HEK293 (cell line): ENCODE measurements at regions not wholly inside any gene's neighbourhood (a gene's known extent, or its start where the extent isn't known, plus 50 kb on each side); places are given as distances from the start of the nearest gene placed in this dataset.
A peak's percentile ranks its signal among the peaks of the same experiment; 100 is the strongest.
"Not testable (repeated sequence)": the region's sequence is repeated elsewhere in the genome, so short reads cannot be mapped to it uniquely, and the experiment has no call there.

Experiments
- CTCF ChIA-PET: fragments of 350-600 bp; formaldehyde crosslinking; extraction: SDS; loops from one replicate; lab custom pipeline; 2021; ENCODE audit warnings: antibody characterized with exemption; lab: Yijun Ruan, JAX
- POLR2A ChIA-PET: fragments of 300-600 bp; formaldehyde crosslinking; extraction: SDS; loops from one replicate; lab custom pipeline; 2020; ENCODE audit warnings: antibody characterized with exemption, inconsistent platforms; lab: Yijun Ruan, JAX
- H3K27ac ChIP-seq: fragments of 200-500 bp; sonication (Bioruptor generic); 2 replicates; pipeline ENCODE4 v1.5.1; 2014; ENCODE audit warnings: low read depth, low read length, control low read depth, inconsistent platforms; ENCODE audit errors: extremely low read depth
- H3K36me3 ChIP-seq, 2 experiments: fragments of 200-500 bp in 1 of 2; sonication (Bioruptor generic) in 1 of 2; 1 replicate in 1 of 2; 2 replicates in 1 of 2; pipeline ENCODE4 v1.5.1; 2014 to 2017; ENCODE audit warnings: inconsistent platforms in 2 of 2, low read length in 2 of 2; ENCODE audit not compliant: control insufficient read depth in 2 of 2, insufficient read depth in 1 of 2
- H3K4me1 ChIP-seq: fragments of 200-500 bp; sonication (Bioruptor generic); 2 replicates; pipeline ENCODE4 v1.5.1; 2014; ENCODE audit warnings: mild to moderate bottlenecking, low read length, inconsistent platforms; ENCODE audit not compliant: control insufficient read depth, insufficient read depth
- H3K4me3 ChIP-seq: 2 replicates; pipeline ENCODE4 v1.5.1; 2011; ENCODE audit warnings: low read depth, mild to moderate bottlenecking, control low read depth, low read length, moderate library complexity
- H3K9me3 ChIP-seq: fragments of 200-500 bp; sonication (Bioruptor generic); 2 replicates; pipeline ENCODE4 v1.5.1; 2014; ENCODE audit warnings: low read depth, low read length, inconsistent platforms; ENCODE audit not compliant: control insufficient read depth, insufficient read depth
- KLF8 ChIP-seq: fragments of 450-650 bp; formaldehyde crosslinking; IDR thresholded peaks from 2 replicates; pipeline ENCODE4 v1.5.1; 2016; ENCODE audit warnings: missing biosample characterization, missing genetic modification characterization
- PRDM1 ChIP-seq: fragments of 450-650 bp; formaldehyde crosslinking; IDR thresholded peaks from 2 replicates; pipeline ENCODE4; 2016; ENCODE audit warnings: missing biosample characterization, missing genetic modification characterization
- ZNF132 ChIP-seq: fragments of 450-650 bp; formaldehyde crosslinking; IDR thresholded peaks from 2 replicates; pipeline ENCODE4 v1.5.1; 2017; ENCODE audit warnings: missing biosample characterization, missing genetic modification characterization, borderline replicate concordance
- ZNF146 ChIP-seq: fragments of 450-650 bp; formaldehyde crosslinking; IDR thresholded peaks from 2 replicates; pipeline ENCODE4 v1.5.1; 2016; ENCODE audit warnings: missing biosample characterization, missing genetic modification characterization
- ZNF26 ChIP-seq: fragments of 450-650 bp; formaldehyde crosslinking; IDR thresholded peaks from 2 replicates; pipeline ENCODE4 v1.5.1; 2016; ENCODE audit warnings: missing biosample characterization, missing genetic modification characterization
- ZNF394 ChIP-seq: fragments of 450-650 bp; formaldehyde crosslinking; IDR thresholded peaks from 2 replicates; pipeline ENCODE4 v1.5.1; 2016; ENCODE audit warnings: missing biosample characterization, missing genetic modification characterization, mild to moderate bottlenecking, moderate library complexity, borderline replicate concordance
- ZNF529 ChIP-seq: fragments of 450-650 bp; formaldehyde crosslinking; IDR thresholded peaks from 2 replicates; pipeline ENCODE4 v1.5.1; 2017; ENCODE audit warnings: missing genetic modification characterization, missing biosample characterization; ENCODE audit not compliant: insufficient replicate concordance
- ZNF561 ChIP-seq: fragments of 450-650 bp; IDR thresholded peaks from 2 replicates; pipeline ENCODE4 v1.5.1; 2018; ENCODE audit warnings: missing biosample characterization, missing genetic modification characterization, borderline replicate concordance
- ZNF677 ChIP-seq: fragments of 450-650 bp; IDR thresholded peaks from 2 replicates; pipeline ENCODE4 v1.5.0; 2018; ENCODE audit warnings: missing biosample characterization, mild to moderate bottlenecking, missing genetic modification characterization, moderate library complexity
- ZNF768 ChIP-seq: fragments of 450-650 bp; formaldehyde crosslinking; IDR thresholded peaks from 2 replicates; pipeline ENCODE4 v1.5.1; 2018; ENCODE audit warnings: missing biosample characterization, mild to moderate bottlenecking, missing genetic modification characterization
- ZNF791 ChIP-seq: fragments of 450-650 bp; formaldehyde crosslinking; IDR thresholded peaks from 2 replicates; pipeline ENCODE4 v1.5.1; 2016; ENCODE audit warnings: missing biosample characterization, missing genetic modification characterization
- TF ChIP-seq, protein P1 (sequence below): fragments of 450-650 bp; formaldehyde crosslinking; IDR thresholded peaks from 2 replicates; pipeline ENCODE4 v1.5.1; 2016; ENCODE audit warnings: missing biosample characterization, missing genetic modification characterization
- TF ChIP-seq, protein P2 (sequence below): fragments of 450-650 bp; formaldehyde crosslinking; conservative IDR thresholded peaks from 2 replicates; pipeline ENCODE4 v1.5.1; 2016; ENCODE audit warnings: low read depth, missing biosample characterization, missing genetic modification characterization

- POLR2A ChIA-PET = no interaction called here
Measured at GRCh38 chr3:73192036-73192738, 130.7 kb downstream of the EBLN2 start.

DNA sequence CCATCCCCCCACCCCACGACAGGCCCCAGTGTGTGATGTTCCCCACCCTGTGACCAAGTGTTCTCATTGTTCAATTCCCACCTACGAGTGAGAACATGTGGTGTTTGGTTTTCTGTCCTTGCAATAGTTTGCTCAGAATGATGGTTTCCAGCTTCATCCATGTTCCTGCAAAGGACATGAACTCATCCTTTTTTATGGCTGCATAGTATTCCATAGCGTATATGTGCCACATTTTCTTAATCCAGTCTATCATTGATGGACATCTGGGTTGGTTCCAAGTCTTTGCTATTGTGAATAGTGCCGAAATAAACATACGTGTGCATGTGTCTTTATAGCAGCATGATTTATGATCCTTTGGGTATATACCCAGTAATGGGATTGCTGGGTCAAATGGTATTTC, 132.5 kb downstream of the EBLN2 start:
- CTCF ChIA-PET, H3K4me1 ChIP-seq: not testable (repeated sequence)
- TF ChIP-seq ZNF146 = peak; percentile 91

More at GRCh38 chr3:73192036-73192738, 130.7 kb downstream of the EBLN2 start:
- no peaks in the 10 kb centered on the region for H3K36me3 ChIP-seq
- H3K4me1 ChIP-seq = peaks cover 6% of the 10 kb centered on the region; the same call in 1 of the 2 replicates
- no peaks in the 10 kb centered on the region for H3K9me3 ChIP-seq
- no peak for TF ChIP-seq ZNF529 (tag by site-specific recombination)
- TF ChIP-seq, protein P1, sequence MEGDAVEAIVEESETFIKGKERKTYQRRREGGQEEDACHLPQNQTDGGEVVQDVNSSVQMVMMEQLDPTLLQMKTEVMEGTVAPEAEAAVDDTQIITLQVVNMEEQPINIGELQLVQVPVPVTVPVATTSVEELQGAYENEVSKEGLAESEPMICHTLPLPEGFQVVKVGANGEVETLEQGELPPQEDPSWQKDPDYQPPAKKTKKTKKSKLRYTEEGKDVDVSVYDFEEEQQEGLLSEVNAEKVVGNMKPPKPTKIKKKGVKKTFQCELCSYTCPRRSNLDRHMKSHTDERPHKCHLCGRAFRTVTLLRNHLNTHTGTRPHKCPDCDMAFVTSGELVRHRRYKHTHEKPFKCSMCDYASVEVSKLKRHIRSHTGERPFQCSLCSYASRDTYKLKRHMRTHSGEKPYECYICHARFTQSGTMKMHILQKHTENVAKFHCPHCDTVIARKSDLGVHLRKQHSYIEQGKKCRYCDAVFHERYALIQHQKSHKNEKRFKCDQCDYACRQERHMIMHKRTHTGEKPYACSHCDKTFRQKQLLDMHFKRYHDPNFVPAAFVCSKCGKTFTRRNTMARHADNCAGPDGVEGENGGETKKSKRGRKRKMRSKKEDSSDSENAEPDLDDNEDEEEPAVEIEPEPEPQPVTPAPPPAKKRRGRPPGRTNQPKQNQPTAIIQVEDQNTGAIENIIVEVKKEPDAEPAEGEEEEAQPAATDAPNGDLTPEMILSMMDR (tag by site-specific recombination) = peak; percentile 40
- TF ChIP-seq, all 188 proteins: peak for 1
- Histone ChIP-seq H3K27ac (no peak overlapping the region), H3K4me3 (no peak overlapping the region)
- CTCF ChIA-PET = interaction anchor here (0.6 to 1.4 kb wide), 7 partner anchors 32 to 299 kb away, joined by 3 to 4 read pairs (median 3); no protein-coding TSS in a partner anchor

DNA sequence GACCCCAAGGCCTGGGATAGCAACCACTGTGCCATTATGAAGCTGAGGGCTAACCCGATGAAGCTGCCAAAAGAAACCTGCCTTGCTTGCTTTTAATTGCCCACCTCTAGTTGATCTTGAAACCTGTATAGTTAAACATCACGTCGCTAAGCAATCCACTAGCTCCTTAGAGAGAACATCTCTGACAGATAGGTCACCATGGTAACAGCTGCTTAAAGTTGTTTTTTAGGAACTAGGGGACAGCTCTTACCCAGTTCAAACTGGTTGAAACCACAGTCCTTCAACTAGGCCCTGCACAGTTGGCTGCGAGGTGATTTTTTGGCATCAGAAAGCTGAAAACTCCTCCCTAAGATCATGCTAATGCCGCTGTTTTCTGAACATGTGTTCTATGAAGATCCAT, 135.7 kb downstream of the EBLN2 start:
- Histone ChIP-seq H3K4me1 (no peaks in the 10 kb centered on the region), H3K36me3 (no peaks in the 10 kb centered on the region), H3K27ac (no peak overlapping the region), H3K9me3 (no peaks in the 10 kb centered on the region), H3K4me3 (no peak overlapping the region)
- ChIA-PET CTCF (interaction anchor here (0.7 kb wide), 1 partner anchor 7 kb away, joined by 4 read pairs; no protein-coding TSS in a partner anchor), POLR2A (no interaction called here)
- TF ChIP-seq ZNF561 = no peak

More for the DNA sequence above, 132.5 kb downstream of the EBLN2 start:
- H3K4me3 ChIP-seq, POLR2A ChIA-PET, H3K27ac ChIP-seq, H3K36me3 ChIP-seq, H3K9me3 ChIP-seq: not testable (repeated sequence)

- H3K4me1 ChIP-seq = no peaks in the 10 kb centered on the region
- no peaks in the 10 kb centered on the region for H3K36me3 ChIP-seq
- POLR2A ChIA-PET = interaction anchor here (0.7 kb wide), 1 partner anchor 138 kb away, joined by 4 read pairs; no protein-coding TSS in a partner anchor
- no peak overlapping the region for H3K27ac ChIP-seq
- CTCF ChIA-PET = no interaction called here
- H3K4me3 ChIP-seq = no peak overlapping the region
- TF ChIP-seq ZNF791 (tag by site-specific recombination) (no peak), KLF8 (no peak), ZNF677 (tag by site-specific recombination) (no peak), ZNF26 (tag by site-specific recombination) (no peak), ZNF561 (no peak), ZNF394 (tag by site-specific recombination) (no peak), ZNF132 (no peak), PRDM1 (tag by site-specific recombination) (no peak), ZNF768 (tag by site-specific recombination) (no peak)
- TF ChIP-seq, protein P2, sequence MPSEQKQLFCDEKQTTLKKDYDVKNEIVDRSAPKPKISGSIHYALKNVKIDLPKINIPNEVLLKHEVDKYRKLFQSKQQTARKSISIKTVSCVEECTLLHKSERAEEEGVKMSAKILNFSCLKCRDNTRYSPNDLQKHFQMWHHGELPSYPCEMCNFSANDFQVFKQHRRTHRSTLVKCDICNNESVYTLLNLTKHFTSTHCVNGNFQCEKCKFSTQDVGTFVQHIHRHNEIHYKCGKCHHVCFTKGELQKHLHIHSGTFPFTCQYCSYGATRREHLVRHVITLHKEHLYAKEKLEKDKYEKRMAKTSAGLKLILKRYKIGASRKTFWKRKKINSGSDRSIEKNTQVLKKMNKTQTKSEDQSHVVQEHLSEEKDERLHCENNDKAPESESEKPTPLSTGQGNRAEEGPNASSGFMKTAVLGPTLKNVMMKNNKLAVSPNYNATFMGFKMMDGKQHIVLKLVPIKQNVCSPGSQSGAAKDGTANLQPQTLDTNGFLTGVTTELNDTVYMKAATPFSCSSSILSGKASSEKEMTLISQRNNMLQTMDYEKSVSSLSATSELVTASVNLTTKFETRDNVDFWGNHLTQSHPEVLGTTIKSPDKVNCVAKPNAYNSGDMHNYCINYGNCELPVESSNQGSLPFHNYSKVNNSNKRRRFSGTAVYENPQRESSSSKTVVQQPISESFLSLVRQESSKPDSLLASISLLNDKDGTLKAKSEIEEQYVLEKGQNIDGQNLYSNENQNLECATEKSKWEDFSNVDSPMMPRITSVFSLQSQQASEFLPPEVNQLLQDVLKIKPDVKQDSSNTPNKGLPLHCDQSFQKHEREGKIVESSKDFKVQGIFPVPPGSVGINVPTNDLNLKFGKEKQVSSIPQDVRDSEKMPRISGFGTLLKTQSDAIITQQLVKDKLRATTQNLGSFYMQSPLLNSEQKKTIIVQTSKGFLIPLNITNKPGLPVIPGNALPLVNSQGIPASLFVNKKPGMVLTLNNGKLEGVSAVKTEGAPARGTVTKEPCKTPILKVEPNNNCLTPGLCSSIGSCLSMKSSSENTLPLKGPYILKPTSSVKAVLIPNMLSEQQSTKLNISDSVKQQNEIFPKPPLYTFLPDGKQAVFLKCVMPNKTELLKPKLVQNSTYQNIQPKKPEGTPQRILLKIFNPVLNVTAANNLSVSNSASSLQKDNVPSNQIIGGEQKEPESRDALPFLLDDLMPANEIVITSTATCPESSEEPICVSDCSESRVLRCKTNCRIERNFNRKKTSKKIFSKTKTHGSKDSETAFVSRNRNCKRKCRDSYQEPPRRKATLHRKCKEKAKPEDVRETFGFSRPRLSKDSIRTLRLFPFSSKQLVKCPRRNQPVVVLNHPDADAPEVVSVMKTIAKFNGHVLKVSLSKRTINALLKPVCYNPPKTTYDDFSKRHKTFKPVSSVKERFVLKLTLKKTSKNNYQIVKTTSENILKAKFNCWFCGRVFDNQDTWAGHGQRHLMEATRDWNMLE = no peak
- no peaks in the 10 kb centered on the region for H3K9me3 ChIP-seq
Measured at GRCh38 chr3:73203101-73203500, 141.6 kb downstream of the EBLN2 start.
